ENCODE measurements at regions not wholly inside any gene's neighbourhood (a gene's known extent, or its start where the extent isn't known, plus 50 kb on each side); places are given as distances from the start of the nearest gene placed in this dataset.

DNA sequence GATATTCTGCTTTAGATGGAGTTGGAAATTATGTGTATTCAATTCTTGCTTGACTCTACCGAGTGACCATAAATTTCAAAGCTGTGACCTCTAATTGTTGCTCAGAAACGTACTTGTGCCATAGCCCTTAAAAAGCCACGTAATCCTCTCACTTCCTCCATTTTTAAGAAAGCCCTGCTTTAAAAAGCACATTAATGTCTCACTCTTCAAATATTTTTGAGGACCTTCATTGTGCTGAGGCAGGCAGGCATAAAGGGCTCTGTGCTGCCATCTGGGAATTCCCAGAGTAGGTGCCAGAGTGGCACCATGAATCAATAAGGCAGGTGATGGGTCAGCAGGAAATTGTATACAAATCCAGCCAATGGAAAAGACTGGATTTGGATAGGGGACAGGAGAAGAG lies 97.7 kb upstream of the FAM204A start:
- TF ChIP-seq POLR2A (IDR thresholded peaks at IDR 0.05) (no peak), CTCF (IDR thresholded peaks at IDR 0.05) (no peak)
